ENCODE measurements at regions not wholly inside any gene's neighbourhood (a gene's known extent, or its start where the extent isn't known, plus 50 kb on each side); places are given as distances from the start of the nearest gene placed in this dataset.

DNA sequence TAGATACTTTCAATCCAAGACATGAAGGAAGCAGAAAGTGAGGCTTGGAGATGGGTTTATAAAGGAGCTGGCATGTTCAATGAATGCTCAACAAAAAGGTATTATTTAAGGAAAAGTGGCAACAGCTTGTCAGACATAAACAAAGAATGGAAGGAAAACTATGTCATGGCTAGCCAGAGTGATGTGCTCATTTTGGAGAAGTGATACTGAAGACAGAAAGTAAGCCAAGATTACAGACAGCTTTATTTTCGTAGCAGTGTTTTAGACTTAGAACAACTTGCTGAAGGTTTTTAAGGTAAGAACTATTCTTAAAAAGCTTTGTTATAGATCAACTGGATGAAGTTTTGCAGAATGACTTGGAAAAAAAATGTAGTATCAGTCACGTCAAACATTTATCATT, 160.5 kb upstream of the FERD3L start:
- TF ChIP-seq, protein P1, sequence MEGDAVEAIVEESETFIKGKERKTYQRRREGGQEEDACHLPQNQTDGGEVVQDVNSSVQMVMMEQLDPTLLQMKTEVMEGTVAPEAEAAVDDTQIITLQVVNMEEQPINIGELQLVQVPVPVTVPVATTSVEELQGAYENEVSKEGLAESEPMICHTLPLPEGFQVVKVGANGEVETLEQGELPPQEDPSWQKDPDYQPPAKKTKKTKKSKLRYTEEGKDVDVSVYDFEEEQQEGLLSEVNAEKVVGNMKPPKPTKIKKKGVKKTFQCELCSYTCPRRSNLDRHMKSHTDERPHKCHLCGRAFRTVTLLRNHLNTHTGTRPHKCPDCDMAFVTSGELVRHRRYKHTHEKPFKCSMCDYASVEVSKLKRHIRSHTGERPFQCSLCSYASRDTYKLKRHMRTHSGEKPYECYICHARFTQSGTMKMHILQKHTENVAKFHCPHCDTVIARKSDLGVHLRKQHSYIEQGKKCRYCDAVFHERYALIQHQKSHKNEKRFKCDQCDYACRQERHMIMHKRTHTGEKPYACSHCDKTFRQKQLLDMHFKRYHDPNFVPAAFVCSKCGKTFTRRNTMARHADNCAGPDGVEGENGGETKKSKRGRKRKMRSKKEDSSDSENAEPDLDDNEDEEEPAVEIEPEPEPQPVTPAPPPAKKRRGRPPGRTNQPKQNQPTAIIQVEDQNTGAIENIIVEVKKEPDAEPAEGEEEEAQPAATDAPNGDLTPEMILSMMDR (IDR thresholded peaks at IDR 0.05), result no peak
- no peak for TF ChIP-seq POLR2A (IDR thresholded peaks at IDR 0.05)
